Endothelial cell of umbilical vein (primary cell): ENCODE measurements at regions not wholly inside any gene's neighbourhood (a gene's known extent, or its start where the extent isn't known, plus 50 kb on each side); places are given as distances from the start of the nearest gene placed in this dataset.

Experiments used
- BruUV-seq: library from RNA; stranded (reverse); fragments of 400-500 nt; replicated peaks from 2 replicates; lab custom pipeline; 2021; lab: Mats Ljungman, UMichigan
- CTCF ChIA-PET: fragments of 300-600, 350-600 bp; sonication (Branson Sonifier 250); formaldehyde crosslinking; loops from one replicate; lab custom pipeline; 2021; ENCODE audit warnings: antibody characterized with exemption, inconsistent platforms; lab: Charles Lee
- POLR2A ChIA-PET: fragments of 300-600, 350-600 bp; sonication (Branson Sonifier 250); formaldehyde crosslinking; loops from one replicate; lab custom pipeline; 2021; ENCODE audit warnings: antibody characterized with exemption, inconsistent platforms; lab: Charles Lee
- DNase-seq: peaks from one replicate; pipeline ENCODE4 v3.0.0-alpha.2; 2011; ENCODE audit warnings: low read depth, low spot score
- FAIRE-seq: peaks from 2 replicates; lab custom pipeline; 2011; peaks lifted over from hg19 to GRCh38; lab: Jason Lieb, UNC
- H2AFZ ChIP-seq: 2 replicates; pipeline ENCODE4 v1.6.0; 2012; ENCODE audit warnings: low read depth, low read length, control low read depth, inconsistent platforms
- H3K27ac ChIP-seq: 2 replicates; pipeline ENCODE4 v1.5.1; 2011; ENCODE audit warnings: low read depth, mild to moderate bottlenecking, control low read depth, low read length, moderate library complexity; ENCODE audit not compliant: insufficient read depth
- H3K27me3 ChIP-seq, 2 experiments: 2 replicates each; pipeline versions ENCODE4 v1.6.0 to v1.6.1; 2011; ENCODE audit warnings: low read length in 2 of 2, mixed read lengths in 1 of 2; ENCODE audit not compliant: control insufficient read depth in 2 of 2, insufficient read depth in 2 of 2
- H3K36me3 ChIP-seq, 2 experiments: 2 replicates in 1 of 2; 3 replicates in 1 of 2; pipeline ENCODE4 v1.5.1; 2011; ENCODE audit warnings: low read length in 2 of 2, mild to moderate bottlenecking in 1 of 2, moderate library complexity in 1 of 2; ENCODE audit not compliant: control insufficient read depth in 2 of 2, insufficient read depth in 2 of 2; ENCODE audit errors: extremely low read depth in 1 of 2
- H3K4me1 ChIP-seq: 3 replicates; pipeline ENCODE4 v1.5.1; 2011; ENCODE audit warnings: mild to moderate bottlenecking, low read length; ENCODE audit not compliant: control insufficient read depth, insufficient read depth; ENCODE audit errors: extremely low read depth
- H3K4me2 ChIP-seq: 2 replicates; pipeline ENCODE4 v1.6.1; 2011; ENCODE audit warnings: low read length, control low read depth, mixed read lengths; ENCODE audit not compliant: insufficient read depth
- H3K4me3 ChIP-seq, 3 experiments: fragments of 200-600 bp in 1 of 3; sonication (generic), shearing (Covaris generic) in 1 of 3; replicated peaks in 1 of 3; 2 replicates each; pipeline ENCODE4 v1.5.1; 2011 to 2016; ENCODE audit warnings: control low read depth in 3 of 3, low read length in 3 of 3, mild to moderate bottlenecking in 2 of 3, inconsistent platforms in 1 of 3, low read depth in 1 of 3, moderate library complexity in 1 of 3; ENCODE audit not compliant: insufficient read depth in 1 of 3
- H3K79me2 ChIP-seq: 2 replicates; pipeline ENCODE4 v1.6.0; 2012; ENCODE audit warnings: low read length, inconsistent platforms; ENCODE audit not compliant: control insufficient read depth, insufficient read depth
- H3K9ac ChIP-seq: replicated peaks from 2 replicates; pipeline ENCODE3; 2011; ENCODE audit warnings: low read length, control low read depth; ENCODE audit not compliant: insufficient read depth; ENCODE audit errors: extremely low read depth
- H3K9me1 ChIP-seq: replicated peaks from 3 replicates; pipeline ENCODE4 v1.6.0; 2011; ENCODE audit warnings: mild to moderate bottlenecking, low read length; ENCODE audit not compliant: control insufficient read depth, insufficient read depth; ENCODE audit errors: extremely low read depth
- H3K9me3 ChIP-seq: replicated peaks from 2 replicates; pipeline ENCODE4 v1.5.1; 2012; ENCODE audit warnings: low read length, inconsistent platforms; ENCODE audit not compliant: control insufficient read depth, insufficient read depth
- H4K20me1 ChIP-seq: replicated peaks from 2 replicates; pipeline ENCODE3; 2011; ENCODE audit warnings: mild to moderate bottlenecking, low read length; ENCODE audit not compliant: control insufficient read depth, insufficient read depth; ENCODE audit errors: extremely low read depth
- CTCF ChIP-seq, 2 donors: IDR thresholded peaks; 1 replicate in 1 of 2; 2 replicates in 1 of 2; pipeline ENCODE4 v1.5.1; 2011; ENCODE audit warnings: low read length in 2 of 2, mild to moderate bottlenecking in 2 of 2, moderate library complexity in 2 of 2, control low read depth in 1 of 2, inconsistent platforms in 1 of 2, low read depth in 1 of 2; ENCODE audit not compliant: insufficient read depth in 1 of 2; ENCODE audit errors: extremely low read depth in 1 of 2
- EZH2 ChIP-seq: IDR thresholded peaks from 2 replicates; pipeline ENCODE4 v1.6.1; 2012; ENCODE audit warnings: borderline replicate concordance, low read depth, mild to moderate bottlenecking, moderate library complexity, low read length, inconsistent platforms; ENCODE audit not compliant: severe bottlenecking
- FOS ChIP-seq: IDR thresholded peaks from 2 replicates; pipeline ENCODE4 v1.6.1; 2011; ENCODE audit warnings: mild to moderate bottlenecking, low read length, moderate library complexity, borderline replicate concordance; ENCODE audit not compliant: insufficient read depth
- GATA2 ChIP-seq: IDR thresholded peaks from 2 replicates; pipeline ENCODE4 v1.7.0; 2011; ENCODE audit warnings: low read depth, mild to moderate bottlenecking, moderate library complexity, mixed read lengths, low read length; ENCODE audit not compliant: insufficient read length, insufficient read depth
- JUN ChIP-seq: IDR thresholded peaks from 2 replicates; pipeline ENCODE4 v1.6.1; 2011; ENCODE audit warnings: borderline replicate concordance, low read depth; ENCODE audit not compliant: insufficient read length, insufficient read depth
- MAX ChIP-seq: IDR thresholded peaks from 2 replicates; pipeline ENCODE4 v1.6.1; 2011; ENCODE audit not compliant: insufficient read depth, insufficient read length
- MYC ChIP-seq: IDR thresholded peaks from one replicate; pipeline ENCODE4 v1.6.1; 2011; ENCODE audit warnings: mild to moderate bottlenecking, low read depth, low read length
- POLR2A ChIP-seq: IDR thresholded peaks from 2 replicates; pipeline ENCODE4 v1.6.1; 2012; ENCODE audit warnings: low read depth, mild to moderate bottlenecking, control low read depth, low read length
- POLR2AphosphoS5 ChIP-seq: IDR thresholded peaks from 2 replicates; pipeline ENCODE4 v1.6.1; 2012; ENCODE audit warnings: low read depth, mild to moderate bottlenecking, control low read depth, low read length, moderate library complexity; ENCODE audit not compliant: insufficient read depth
- dilution Hi-C: fragments of 300-500 bp; cut with MboI; formaldehyde crosslinking; loops from one replicate; pipeline ENCODE4 v1.15.0; 2019; ENCODE audit warnings: low sequenced_read_pairs; ENCODE audit not compliant: extremely low pct_ligation_motif_present
- intact Hi-C: fragments of 100-400 bp; cut with micrococcal nuclease; formaldehyde crosslinking; loops from one replicate; pipeline ENCODE4 v1.10.0; 2022

- H4K20me1 ChIP-seq = no peaks in the 10 kb centered on the region
- FAIRE-seq (no peak), DNase-seq (no peak)
- no peaks in the 10 kb centered on the region for H3K9me3 ChIP-seq
- H2AFZ ChIP-seq = no peak overlapping the region
- no peaks in the 10 kb centered on the region for H3K79me2 ChIP-seq
- ChIA-PET POLR2A (no interaction called here), CTCF (no interaction called here)
- dilution Hi-C loops = no loop called here
- intact Hi-C loops = no loop called here
- no TSS peak for BruUV-seq
- H3K9ac ChIP-seq = no peak overlapping the region
- H3K36me3 ChIP-seq = no peaks in the 10 kb centered on the region
- no peaks in the 10 kb centered on the region for H3K4me1 ChIP-seq
- no peak overlapping the region for H3K4me2 ChIP-seq
- TF ChIP-seq FOS = no peak
- TF ChIP-seq EZH2 = no peak
- TF ChIP-seq POLR2AphosphoS5 = no peak
- no peaks in the 10 kb centered on the region for H3K9me1 ChIP-seq
- H3K27ac ChIP-seq = no peak overlapping the region
- no peak overlapping the region for H3K4me3 ChIP-seq
- H3K27me3 ChIP-seq = no peaks in the 10 kb centered on the region
Observed at GRCh38 chrX:151488677-151489076, 74.8 kb upstream of the PASD1 start.

- H3K27me3 ChIP-seq = no peaks in the 10 kb centered on the region
- DNase-seq (peak; percentile 0), FAIRE-seq (no peak)
- H2AFZ ChIP-seq = no peak overlapping the region
- no peaks in the 10 kb centered on the region for H3K4me1 ChIP-seq
- no peak overlapping the region for H3K4me2 ChIP-seq
- no peaks in the 10 kb centered on the region for H3K79me2 ChIP-seq
- no TSS peak for BruUV-seq
- dilution Hi-C loops (no loop called here), intact Hi-C loops (no loop called here)
- no peak overlapping the region for H3K27ac ChIP-seq
- H3K9me1 ChIP-seq = no peaks in the 10 kb centered on the region
- H4K20me1 ChIP-seq = no peaks in the 10 kb centered on the region
- H3K4me3 ChIP-seq = no peak overlapping the region
- no peaks in the 10 kb centered on the region for H3K9me3 ChIP-seq
- CTCF ChIA-PET = no interaction called here
- no peak for TF ChIP-seq MAX
- no peak for TF ChIP-seq MYC
- no peak for TF ChIP-seq POLR2AphosphoS5
- TF ChIP-seq EZH2 = no peak
- no peak for TF ChIP-seq POLR2A
- TF ChIP-seq FOS = no peak
- TF ChIP-seq JUN = no peak
- no peak for TF ChIP-seq GATA2
- no peak for TF ChIP-seq CTCF (IDR thresholded peaks at IDR 0.05; ENCODE audit: extremely low read depth in 1 of 2, insufficient read depth in 1 of 2, low read depth in 1 of 2, low read length in 2 of 2)
- POLR2A ChIA-PET = no interaction called here
- no peaks in the 10 kb centered on the region for H3K36me3 ChIP-seq
- H3K9ac ChIP-seq = no peak overlapping the region
Observed at GRCh38 chrX:151505796-151506195, 57.7 kb upstream of the PASD1 start.
